ENCODE measurements at regions not wholly inside any gene's neighbourhood (a gene's known extent, or its start where the extent isn't known, plus 50 kb on each side); places are given as distances from the start of the nearest gene placed in this dataset.
"Not testable (repeated sequence)": the region's sequence is repeated elsewhere in the genome, so short reads cannot be mapped to it uniquely, and the experiment has no call there.

- DNase-seq (ENCODE audit: low spot score) = no peak
Observed at GRCh38 chr22:49697047-49697446, 130.6 kb downstream of the BRD1 start.

- no peak for DNase-seq (ENCODE audit: low spot score)
Observed at GRCh38 chr22:49694462-49695260, 133.0 kb downstream of the BRD1 start.

- no peak for DNase-seq (ENCODE audit: low spot score)
Observed at GRCh38 chr22:49693848-49694247, 133.8 kb downstream of the BRD1 start.

- no peak for DNase-seq (ENCODE audit: low spot score)
Observed at GRCh38 chr22:49693416-49693815, 134.3 kb downstream of the BRD1 start.

GRCh38 chr22:49692499-49693225 lies 135.0 kb downstream of the BRD1 start:
- DNase-seq (ENCODE audit: low spot score) = no peak

GRCh38 chr22:49691256-49691655 lies 136.4 kb downstream of the BRD1 start:
- no peak for DNase-seq (ENCODE audit: low spot score)

- DNase-seq (ENCODE audit: low spot score) = no peak
Observed at GRCh38 chr22:49690454-49690853, 137.2 kb downstream of the BRD1 start.

- no peak for DNase-seq (ENCODE audit: low spot score)
Observed at GRCh38 chr22:49689858-49690257, 137.8 kb downstream of the BRD1 start.

- no peak for DNase-seq (ENCODE audit: low spot score)
Observed at GRCh38 chr22:49689255-49689770, 138.4 kb downstream of the BRD1 start.

GRCh38 chr22:49688516-49689254 lies 139.0 kb downstream of the BRD1 start:
- DNase-seq (ENCODE audit: low spot score) = no peak

- DNase-seq (ENCODE audit: low spot score) = no peak
Observed at GRCh38 chr22:49687786-49688515, 139.7 kb downstream of the BRD1 start.

- DNase-seq (ENCODE audit: low spot score) = no peak
Observed at GRCh38 chr22:49687333-49687732, 140.3 kb downstream of the BRD1 start.

- no peak for DNase-seq (ENCODE audit: low spot score)
Observed at GRCh38 chr22:49686495-49687219, 141.0 kb downstream of the BRD1 start.

- DNase-seq (ENCODE audit: low spot score) = no peak
Observed at GRCh38 chr22:49685686-49686085, 142.0 kb downstream of the BRD1 start.

GRCh38 chr22:49685116-49685515 lies 142.6 kb downstream of the BRD1 start:
- no peak for DNase-seq (ENCODE audit: low spot score)

- DNase-seq (ENCODE audit: low spot score) = no peak
Observed at GRCh38 chr22:49683032-49683431, 144.6 kb downstream of the BRD1 start.

- not testable (repeated sequence) for DNase-seq (ENCODE audit: low spot score)
Observed at GRCh38 chr22:49680819-49681218, 146.9 kb downstream of the BRD1 start.

GRCh38 chr22:49678842-49679170 lies 148.9 kb downstream of the BRD1 start:
- DNase-seq (ENCODE audit: low spot score) = no peak

- DNase-seq (ENCODE audit: low spot score) = no peak
Observed at GRCh38 chr22:49678137-49678841, 149.4 kb downstream of the BRD1 start.

- DNase-seq (ENCODE audit: low spot score) = no peak
Observed at GRCh38 chr22:49677495-49677889, 150.2 kb downstream of the BRD1 start.
